GM21529 (cell line): ENCODE measurements at regions not wholly inside any gene's neighbourhood (a gene's known extent, or its start where the extent isn't known, plus 50 kb on each side); places are given as distances from the start of the nearest gene placed in this dataset.
A peak's percentile ranks its signal among the peaks of the same experiment; 100 is the strongest.
"Not testable (repeated sequence)": the region's sequence is repeated elsewhere in the genome, so short reads cannot be mapped to it uniquely, and the experiment has no call there.

Experiments
- ATAC-seq: cut with Tn5 transposase; IDR thresholded peaks from one replicate; pipeline ENCODE4 v1.9.1; 2021; ENCODE audit not compliant: unreplicated experiment

DNA sequence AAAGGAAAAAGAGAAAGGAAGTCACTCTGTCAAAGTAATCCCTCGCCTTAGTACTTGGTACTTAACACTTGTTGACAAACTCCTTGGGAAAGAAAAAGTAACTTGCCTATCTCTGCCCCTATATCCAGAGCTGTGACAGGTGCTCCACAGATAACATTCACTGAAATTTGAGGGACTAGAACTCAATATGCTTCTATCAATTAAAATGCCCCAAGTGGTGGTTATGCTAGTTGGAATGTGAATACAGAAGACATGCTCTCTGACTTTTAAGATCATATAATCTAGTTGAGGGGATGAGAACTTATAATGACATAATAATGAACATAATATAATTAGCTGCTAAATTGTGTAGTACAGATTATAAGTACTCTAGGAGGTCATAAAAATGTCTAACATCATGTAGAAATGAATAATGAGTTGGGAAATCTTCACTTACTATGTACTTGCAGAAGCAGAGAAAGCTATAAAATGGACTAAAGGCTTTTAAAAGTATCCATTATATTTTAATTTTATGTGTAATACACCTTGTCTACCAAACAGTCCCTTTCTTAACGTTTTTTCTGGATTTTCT is 153.1 kb upstream of the CCDC54 start:
- no peak for ATAC-seq

DNA sequence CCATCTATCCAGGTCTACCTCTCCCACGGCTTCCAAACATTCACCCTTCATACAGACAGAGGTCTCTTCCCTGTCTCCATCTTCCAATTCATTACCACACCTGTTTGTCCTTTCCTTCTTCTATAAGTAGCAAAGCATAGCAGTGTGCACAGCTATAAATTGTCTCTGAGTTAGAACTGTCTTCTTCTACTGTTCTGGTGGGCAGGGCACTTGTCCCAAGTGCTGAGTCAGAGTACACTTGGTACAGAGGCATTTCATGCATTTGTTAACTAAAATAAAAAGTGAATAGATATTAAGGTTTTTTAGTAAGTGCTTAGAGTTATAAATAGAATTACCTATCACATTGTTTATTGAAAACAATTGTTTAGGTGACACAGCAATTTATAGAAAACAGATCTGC is 150.1 kb upstream of the CCDC54 start:
- no peak for ATAC-seq

DNA sequence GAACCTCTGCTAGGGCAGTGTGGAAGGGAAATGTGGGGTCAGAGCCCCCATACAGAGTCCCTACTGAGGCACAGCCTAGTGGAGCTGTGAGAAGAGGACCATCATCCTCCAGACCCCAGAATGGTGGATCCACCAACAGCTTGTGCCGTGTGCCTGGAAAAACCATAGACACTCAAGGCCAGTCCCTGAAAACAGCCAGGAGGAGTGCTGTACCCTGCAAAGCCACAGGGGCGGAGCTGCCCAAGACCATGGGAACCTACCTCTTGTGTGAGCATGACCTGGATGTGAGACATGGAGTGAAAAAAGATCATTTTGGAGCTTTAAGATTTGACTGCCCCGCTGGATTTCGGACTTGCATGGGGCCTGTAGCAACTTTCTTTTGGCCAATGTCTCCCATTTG is 143.4 kb upstream of the CCDC54 start:
- not testable (repeated sequence) for ATAC-seq

DNA sequence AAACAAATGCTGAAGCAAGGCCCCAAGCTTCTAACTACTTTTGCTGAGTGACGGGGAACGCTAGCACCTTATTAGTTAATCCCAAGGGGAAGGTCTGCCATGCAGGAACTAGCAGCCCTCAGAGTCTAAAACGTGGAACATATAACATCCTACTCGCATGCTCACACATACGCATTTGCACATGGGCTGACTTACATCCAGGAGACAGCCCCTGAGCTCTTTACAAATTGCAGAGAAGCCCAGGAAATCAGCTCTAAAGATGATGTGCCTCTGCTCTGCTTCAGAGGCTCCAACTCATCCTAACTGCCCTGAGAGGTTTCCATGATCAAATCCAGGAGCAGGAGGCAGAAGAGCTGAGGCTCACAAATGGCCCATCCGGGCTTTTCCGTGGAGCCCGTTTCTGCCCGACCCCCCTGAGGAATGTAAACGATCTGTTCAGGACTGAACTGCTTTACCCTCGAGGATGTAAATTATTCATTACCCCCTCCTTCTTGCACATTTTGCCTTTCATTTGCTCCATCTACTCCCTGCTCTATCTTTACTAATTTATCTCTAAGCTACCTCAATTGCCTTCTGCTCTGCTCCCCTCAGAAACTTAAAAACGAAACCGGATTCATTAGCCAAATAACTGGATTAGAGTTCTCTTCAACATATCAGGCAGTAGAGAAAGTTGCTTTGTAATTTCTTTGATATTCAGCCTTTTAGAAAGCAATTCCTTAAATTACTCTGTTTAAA is 141.9 kb upstream of the CCDC54 start:
- no peak for ATAC-seq

DNA sequence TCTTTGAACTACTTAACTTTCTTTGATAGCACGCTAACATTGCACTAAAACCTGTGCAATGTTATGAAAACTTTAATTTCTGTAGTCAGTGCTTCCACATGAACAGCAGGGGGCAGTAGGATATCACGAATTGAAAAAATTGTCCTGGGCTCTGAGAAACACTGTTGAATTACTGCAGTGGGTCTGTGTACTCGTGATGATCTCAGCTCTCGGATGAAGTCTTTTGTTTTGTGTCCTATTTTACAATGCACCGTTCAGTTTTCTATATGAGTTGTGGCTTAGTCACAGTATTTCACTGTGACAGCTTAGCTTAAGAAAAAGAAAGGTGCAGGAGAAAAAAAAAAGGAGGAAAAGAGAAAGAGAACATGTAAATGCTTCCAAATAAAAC is 141.3 kb upstream of the CCDC54 start:
- ATAC-seq = peak; percentile 51

DNA sequence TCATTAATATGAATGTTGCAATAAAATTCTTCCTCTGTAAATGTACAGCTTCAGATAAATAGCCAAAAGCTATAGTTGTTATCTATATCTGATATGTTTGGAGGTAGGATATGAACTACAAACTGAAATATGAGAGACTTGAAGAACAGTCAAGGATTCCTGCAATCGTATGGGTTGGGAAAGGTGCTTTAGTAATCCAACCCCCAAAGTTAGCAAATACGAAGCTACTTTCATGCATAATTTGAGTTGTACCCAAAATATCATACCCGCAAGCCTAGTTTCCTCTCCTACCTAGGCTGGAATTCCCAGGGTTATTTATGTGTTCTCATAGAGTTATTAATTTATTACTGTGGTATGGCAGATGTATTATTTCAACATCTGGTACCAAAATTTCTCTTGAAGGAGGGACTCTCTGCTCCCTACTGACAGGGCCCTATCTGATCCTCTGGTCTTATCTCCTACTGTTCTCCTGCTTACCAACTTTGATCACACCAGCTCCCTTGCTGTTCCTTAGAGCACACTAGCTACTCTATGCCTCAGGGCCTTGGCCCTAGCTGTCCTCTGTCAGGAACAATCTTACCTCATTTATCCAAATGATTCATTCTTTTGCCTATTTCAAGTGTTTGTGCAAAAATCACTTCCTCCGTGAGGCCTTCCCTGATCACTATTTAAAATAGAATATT is 140.4 kb upstream of the CCDC54 start:
- no peak for ATAC-seq

DNA sequence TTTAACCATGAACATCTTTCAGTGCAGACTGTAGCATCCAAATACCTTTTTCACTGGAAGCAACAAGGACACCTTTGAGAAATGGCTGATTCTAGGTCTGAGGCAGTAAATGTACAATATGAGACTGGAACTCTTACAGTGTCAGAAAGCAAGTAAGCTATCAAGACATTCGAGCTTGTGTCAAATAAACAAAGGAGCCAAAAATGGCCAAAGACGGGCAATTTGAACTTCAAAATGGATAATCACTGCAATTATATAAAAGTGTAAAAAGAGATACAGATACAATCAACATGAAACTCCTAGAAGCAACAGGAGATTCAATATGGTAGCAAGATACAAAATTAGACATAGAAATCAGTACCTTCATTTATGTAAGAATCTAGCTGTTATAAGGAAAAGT is 138.5 kb upstream of the CCDC54 start:
- ATAC-seq = no peak

DNA sequence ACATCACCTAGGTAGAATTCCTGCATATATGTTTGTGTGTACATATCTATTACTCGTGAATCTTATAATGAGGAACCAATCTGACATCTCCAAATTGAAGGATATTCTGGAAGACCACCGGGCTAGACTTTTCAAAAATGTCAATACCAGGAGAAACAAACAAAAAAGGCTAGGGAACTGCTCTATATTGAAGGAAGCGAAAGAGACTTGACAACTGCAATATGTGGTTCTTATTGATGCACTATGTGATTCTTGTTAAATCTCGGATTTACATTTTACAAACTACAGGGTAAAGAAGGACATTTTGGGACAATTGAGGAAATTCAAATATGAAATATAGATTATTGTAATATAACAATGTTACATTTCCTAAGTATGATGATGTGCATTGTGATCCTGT is 137.5 kb upstream of the CCDC54 start:
- no peak for ATAC-seq

DNA sequence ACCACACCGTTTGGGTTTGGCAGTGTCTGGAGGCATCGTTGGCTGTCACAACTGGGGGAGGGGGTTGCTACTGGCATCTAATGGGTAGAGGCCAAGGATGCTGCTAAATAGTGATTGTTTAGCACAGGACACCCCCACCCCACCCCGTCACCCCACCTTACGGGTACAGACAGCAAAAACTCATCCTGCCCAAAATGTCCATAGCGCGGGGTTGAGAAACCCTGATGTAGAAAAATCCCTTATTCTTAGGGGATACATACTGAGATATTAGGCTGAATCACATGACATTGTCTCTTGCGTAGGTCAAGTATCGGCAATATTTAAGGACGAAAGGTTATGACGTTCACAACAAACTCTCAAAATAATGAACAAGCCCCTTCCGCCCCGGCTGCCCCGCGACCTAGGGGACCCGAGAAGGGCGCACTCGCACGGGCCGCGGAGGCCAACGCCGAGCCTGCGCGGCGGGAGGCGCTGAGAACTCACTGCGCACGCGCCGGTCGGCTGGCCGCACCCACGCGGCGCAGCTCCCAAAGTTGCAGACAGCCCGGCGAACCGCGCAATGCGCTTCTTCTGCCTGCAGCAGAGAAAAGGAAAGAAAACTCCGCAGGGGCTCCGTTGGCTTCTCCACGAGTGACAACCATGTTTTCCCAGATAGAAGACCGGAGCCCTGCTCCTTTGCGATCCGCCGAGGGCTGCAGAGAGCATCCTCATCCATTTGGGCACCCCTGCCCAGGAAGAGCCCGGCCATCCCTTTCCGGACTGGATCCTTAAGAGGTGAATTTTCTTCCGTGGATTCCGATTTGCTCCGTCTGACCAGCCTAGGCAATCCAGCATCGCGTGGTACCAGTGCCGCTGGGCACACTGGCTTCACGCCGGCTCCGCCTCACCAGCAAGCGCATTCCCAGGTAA is 136.8 kb upstream of the CCDC54 start:
- ATAC-seq = peak; percentile 92

DNA sequence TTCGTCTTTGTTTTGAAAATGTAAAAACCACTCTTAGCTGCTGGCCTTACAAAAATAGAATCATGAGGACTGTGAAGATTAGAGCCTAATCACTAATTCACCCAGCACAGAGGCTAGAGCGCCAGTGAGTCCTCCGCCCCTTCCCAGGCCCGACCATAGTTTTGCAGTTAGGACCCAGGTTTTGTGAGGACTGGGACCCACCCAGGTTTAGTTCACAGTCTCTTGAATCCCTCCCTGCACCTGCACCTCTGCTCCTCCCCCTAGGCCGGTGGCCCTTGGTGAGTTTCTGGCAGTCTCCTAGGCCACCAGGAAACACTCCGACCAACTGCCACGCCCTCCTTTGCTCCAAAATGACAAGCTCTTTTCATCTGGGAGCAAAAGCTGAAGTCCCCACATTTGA is 136.0 kb upstream of the CCDC54 start:
- peak; percentile 45 for ATAC-seq

DNA sequence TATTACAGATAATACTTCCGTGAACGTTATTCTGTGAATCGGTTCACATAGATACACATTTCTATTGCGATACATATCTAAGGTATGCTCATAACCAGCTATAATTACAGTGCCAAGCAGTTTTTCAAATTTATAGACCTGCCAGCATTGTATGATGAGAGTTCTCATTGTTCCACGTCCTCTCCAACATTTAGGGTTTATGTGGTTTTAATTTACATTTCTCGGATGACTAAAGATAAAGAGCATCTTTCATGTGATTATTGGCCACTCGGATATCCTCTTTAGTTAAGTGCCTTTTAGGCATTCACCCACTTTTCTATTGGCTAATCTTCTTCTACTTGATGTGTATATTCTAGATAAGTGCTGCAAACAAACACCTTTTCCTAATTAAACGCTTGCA is 134.7 kb upstream of the CCDC54 start:
- no peak for ATAC-seq

DNA sequence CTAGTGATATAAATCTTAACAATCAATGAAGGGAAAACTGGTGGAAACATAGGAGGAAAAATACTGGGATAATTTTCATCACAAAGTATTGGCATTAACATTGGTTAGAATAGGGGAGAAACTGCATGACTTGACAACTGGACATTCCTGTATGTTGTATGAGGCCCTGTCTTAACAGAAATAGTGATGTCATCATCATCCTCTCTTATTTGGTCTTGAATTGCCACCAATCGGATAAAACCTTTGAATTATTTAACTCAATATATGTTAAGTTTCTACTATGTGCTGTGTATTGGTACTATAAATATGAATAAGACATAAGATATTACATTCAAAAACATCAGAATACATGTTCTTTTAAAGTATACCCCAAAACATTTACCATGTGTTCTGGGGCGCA is 130.1 kb upstream of the CCDC54 start:
- ATAC-seq = no peak

DNA sequence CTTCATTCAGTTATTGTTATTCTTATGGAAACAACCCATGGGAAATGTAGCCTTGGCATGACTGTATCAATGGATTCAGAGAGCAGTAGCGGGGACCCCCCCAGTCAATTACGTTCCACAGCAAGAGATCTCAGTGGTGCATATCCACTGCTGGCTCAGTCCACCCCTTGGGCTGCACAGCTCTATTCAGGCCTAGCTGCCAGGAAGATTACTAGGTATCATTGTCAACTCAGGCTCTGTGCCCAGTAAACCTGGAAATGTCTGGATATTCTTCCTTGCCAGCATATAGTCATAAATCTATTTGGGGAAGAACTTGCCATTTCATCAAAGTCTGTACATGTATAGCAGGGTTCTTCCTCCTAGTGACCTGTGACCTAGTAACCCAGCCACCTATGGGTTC is 128.1 kb upstream of the CCDC54 start:
- ATAC-seq = no peak

DNA sequence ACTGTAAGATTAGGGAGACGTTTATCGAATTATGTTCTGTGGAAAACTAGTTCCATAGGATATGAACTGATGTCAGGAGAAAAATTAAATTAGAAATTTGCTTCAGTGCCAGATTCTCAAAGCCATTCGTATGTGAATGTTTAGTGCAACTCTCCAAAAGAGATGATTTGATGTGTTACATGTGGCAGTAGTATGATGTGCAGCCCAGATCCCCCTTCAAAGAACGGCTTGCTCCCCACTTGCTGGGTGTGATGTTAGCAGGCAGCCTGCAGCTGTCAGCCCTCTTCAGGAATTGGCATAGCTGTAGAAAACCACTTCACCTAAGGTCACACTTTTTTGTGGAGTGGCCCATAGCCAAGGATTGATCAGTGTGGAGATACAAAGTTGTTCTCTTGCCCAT is 127.0 kb upstream of the CCDC54 start:
- ATAC-seq = no peak

DNA sequence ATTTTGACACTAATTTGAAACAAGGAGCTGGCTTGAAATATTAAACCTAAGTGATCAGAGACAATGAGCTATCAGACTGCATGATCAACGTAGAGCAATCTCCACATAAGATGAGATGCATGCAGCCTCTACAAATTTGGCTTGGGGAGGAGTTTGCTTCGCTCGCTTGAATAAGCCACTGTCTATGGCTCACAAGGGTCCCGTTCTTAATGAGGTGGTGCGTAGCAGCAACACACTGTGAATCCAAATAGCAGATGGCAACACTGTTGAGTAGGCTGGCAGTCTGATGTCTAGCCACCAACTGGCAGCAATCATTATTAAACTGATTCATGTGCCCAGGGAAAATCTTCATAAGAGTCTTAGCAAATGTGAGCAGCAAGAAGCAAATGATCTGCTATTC is 125.4 kb upstream of the CCDC54 start:
- ATAC-seq = no peak

DNA sequence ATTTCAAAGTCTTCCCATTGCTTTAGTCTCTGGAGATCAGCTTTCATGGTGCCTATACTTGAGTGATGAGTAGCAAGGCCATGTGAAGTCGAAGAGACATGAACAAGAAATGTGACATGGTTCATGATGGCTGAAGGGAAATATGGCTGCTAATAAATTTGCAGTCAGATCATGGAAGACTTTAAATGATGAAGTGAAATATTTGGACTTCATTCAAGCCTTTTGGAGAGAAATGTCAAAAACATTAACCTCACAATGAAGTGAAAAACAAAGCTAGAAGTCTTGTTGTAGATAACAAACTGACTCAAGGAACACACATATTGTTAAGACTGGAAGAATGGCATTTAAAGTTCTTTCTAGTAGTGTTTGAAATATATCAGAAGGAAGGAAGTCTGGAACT is 120.3 kb upstream of the CCDC54 start:
- ATAC-seq = no peak

DNA sequence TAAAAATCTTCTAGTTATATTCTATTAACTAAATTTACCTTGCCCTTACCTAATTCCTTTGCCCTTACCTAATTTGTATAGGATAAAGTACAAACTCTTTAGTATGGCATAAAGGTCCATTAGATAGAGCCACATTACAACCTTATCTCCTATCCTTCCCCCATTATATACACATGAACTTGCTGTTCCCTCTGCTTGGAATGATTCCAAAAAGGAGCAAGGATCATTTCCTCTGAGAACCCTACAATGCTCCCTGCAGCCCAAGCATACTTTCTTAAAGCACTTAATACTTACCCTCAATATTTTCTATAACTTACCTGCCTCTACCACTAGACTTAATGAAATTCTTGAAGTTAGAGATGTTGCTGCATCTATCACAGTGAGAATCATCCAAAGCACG is 118.9 kb upstream of the CCDC54 start:
- ATAC-seq = no peak

DNA sequence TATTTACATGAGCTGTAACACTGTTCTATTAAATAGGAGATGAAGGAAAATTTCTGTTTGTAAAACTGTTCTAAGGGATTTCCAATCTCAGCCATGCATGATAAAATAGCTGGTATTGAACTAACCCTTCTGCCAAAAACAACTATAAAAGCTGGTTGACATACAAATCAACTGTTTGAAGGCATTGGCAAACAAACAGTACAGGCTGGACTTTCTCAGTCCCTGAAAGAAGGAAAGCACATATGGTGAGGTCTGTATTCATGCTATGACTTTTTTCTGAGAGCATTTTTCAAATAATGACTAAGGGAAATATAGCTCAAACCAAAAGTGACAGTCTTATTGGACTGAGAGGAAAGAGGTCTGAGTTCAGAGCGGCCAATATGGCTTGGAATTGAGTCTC is 117.0 kb upstream of the CCDC54 start:
- ATAC-seq = no peak

DNA sequence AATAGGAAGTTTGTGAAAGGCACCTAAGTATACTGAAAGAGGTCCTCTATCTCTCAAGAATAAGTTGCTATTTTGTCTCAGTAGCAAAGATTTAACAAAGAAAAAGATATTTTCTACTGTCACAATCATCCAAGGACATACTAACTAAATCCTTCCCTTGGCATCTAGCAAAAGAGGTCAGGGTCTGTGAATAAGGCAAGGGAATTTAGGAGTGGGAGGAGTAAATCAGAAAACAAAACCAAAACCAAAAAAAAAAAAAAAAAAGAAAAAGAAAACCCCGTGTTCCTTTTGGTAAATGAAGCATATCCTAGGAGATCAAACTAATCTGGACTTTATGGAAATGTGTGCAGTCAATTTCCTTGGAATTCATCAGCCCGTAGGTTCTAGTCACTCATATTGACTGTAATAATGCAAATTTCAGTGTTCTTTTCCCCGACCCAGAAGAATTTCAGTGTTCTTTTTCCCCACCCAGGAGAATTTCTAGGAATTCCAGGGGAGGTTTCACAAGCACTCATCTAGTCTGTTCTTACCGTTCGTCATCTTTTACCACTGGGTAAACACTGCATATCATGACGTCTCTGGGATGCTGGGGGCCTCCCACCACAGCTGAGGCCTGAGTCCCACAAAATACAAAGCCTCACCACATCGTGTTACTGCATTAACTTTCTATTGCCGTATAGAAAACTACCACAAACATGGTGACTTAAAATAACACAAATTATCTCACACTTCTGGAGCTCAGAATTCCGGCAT is 113.8 kb upstream of the CCDC54 start:
- ATAC-seq = no peak

DNA sequence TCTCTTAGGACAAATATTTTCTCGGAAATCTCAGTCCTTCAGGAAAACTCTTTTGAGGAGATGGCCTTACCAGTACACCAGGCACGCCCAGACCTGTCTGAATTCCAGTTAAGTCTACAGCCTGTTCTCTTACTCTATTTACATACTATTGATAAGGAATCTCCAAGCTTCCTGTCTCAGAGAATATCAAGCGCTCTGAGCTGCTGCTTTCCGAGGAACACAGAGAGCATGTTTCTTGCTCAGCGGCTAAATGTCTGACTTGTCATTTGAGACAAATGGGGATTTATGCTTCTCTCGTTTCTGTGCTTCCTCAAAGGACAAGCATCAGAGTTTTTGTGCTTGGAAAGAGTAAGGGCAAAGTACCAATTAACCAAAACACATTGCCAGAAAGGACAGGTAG is 112.4 kb upstream of the CCDC54 start:
- ATAC-seq = no peak

DNA sequence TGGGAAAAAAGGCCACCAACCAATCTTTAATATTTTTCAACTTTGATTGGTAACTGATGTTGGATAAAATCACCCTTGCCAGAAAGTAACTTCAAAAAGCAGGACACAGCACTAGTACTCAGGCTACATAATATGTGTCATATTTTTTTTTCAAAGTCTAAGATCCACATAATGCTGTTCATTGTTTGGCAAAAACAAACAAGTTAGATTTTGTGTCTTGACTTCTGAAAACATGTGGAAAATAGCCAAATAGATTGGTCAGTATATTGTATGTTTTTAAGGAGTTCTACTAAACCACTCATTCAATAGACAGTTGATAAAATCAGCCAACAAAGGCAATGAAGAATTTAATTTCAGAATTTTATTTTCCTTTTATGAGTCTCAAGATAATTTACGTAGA is 111.7 kb upstream of the CCDC54 start:
- ATAC-seq = no peak
